Amygdala (tissue), 56 donors: ENCODE measurements at regions not wholly inside any gene's neighbourhood (a gene's known extent, or its start where the extent isn't known, plus 50 kb on each side); places are given as distances from the start of the nearest gene placed in this dataset.

Experiments used
- DNase-seq, 56 donors: peaks; one replicate each; lab custom pipeline; 2025; lab: John Stamatoyannopoulos, UW

GRCh38 chr20:56173438-56173837, 75.1 kb upstream of the MC3R start:
- DNase-seq = no peak

- DNase-seq = no peak
These were observed 74.1 kb upstream of the MC3R start for GRCh38 chr20:56174416-56174815.

GRCh38 chr20:56175884-56176283, 72.6 kb upstream of the MC3R start:
- DNase-seq = no peak

- no peak for DNase-seq
These were observed 70.3 kb upstream of the MC3R start for GRCh38 chr20:56178219-56178618.

- DNase-seq = no peak
These were observed 69.5 kb upstream of the MC3R start for GRCh38 chr20:56179051-56179450.

GRCh38 chr20:56181583-56181982, 66.9 kb upstream of the MC3R start:
- DNase-seq = peak in 2 of 56 donors; percentile 5 to 7

- peak in 12 of 56 donors; percentile 2 to 25 (median 10) for DNase-seq
These were observed 60.9 kb upstream of the MC3R start for GRCh38 chr20:56187534-56188165.

- DNase-seq = no peak
These were observed 54.5 kb upstream of the MC3R start for GRCh38 chr20:56194042-56194441.

GRCh38 chr20:56195946-56196345, 52.6 kb upstream of the MC3R start:
- no peak for DNase-seq
